ENCODE measurements at regions not wholly inside any gene's neighbourhood (a gene's known extent, or its start where the extent isn't known, plus 50 kb on each side); places are given as distances from the start of the nearest gene placed in this dataset.
"Not testable (repeated sequence)": the region's sequence is repeated elsewhere in the genome, so short reads cannot be mapped to it uniquely, and the experiment has no call there.

GRCh38 chr3:5762506-5762905 lies 575.0 kb downstream of the EDEM1 start:
- DNase-seq (ENCODE audit: low read depth): no peak
- no peak overlapping the region for H3K4me3 ChIP-seq (ENCODE audit: low read depth, low read length)
- H3K27me3 ChIP-seq (ENCODE audit: control insufficient read depth, insufficient read depth, low read length): no peaks in the 10 kb centered on the region
- no peaks in the 10 kb centered on the region for H3K36me3 ChIP-seq (ENCODE audit: control insufficient read depth, insufficient read depth, low read length)
- no peak for TF ChIP-seq CTCF (IDR thresholded peaks at IDR 0.05; ENCODE audit: insufficient read depth, low read length, poor library complexity, severe bottlenecking)

- TF ChIP-seq CTCF (IDR thresholded peaks at IDR 0.05; ENCODE audit: insufficient read depth, low read length, poor library complexity, severe bottlenecking): no peak
- no peaks in the 10 kb centered on the region for H3K36me3 ChIP-seq (ENCODE audit: control insufficient read depth, insufficient read depth, low read length)
- H3K4me3 ChIP-seq (ENCODE audit: low read depth, low read length): no peak overlapping the region
- no peaks in the 10 kb centered on the region for H3K27me3 ChIP-seq (ENCODE audit: control insufficient read depth, insufficient read depth, low read length)
- no peak for DNase-seq (ENCODE audit: low read depth)
These were observed 579.3 kb downstream of the EDEM1 start for GRCh38 chr3:5766848-5767247.

- no peaks in the 10 kb centered on the region for H3K27me3 ChIP-seq (ENCODE audit: control insufficient read depth, insufficient read depth, low read length)
- H3K4me3 ChIP-seq (ENCODE audit: low read depth, low read length): no peak overlapping the region
- H3K36me3 ChIP-seq (ENCODE audit: control insufficient read depth, insufficient read depth, low read length): no peaks in the 10 kb centered on the region
- DNase-seq (ENCODE audit: low read depth): no peak
- no peak for TF ChIP-seq CTCF (IDR thresholded peaks at IDR 0.05; ENCODE audit: insufficient read depth, low read length, poor library complexity, severe bottlenecking)
These were observed 579.8 kb downstream of the EDEM1 start for GRCh38 chr3:5767304-5767703.

GRCh38 chr3:5768281-5768945 lies 580.9 kb downstream of the EDEM1 start:
- no peak for DNase-seq (ENCODE audit: low read depth)
- H3K36me3 ChIP-seq (ENCODE audit: control insufficient read depth, insufficient read depth, low read length): no peaks in the 10 kb centered on the region
- H3K27me3 ChIP-seq (ENCODE audit: control insufficient read depth, insufficient read depth, low read length): no peaks in the 10 kb centered on the region
- no peak overlapping the region for H3K4me3 ChIP-seq (ENCODE audit: low read depth, low read length)
- TF ChIP-seq CTCF (IDR thresholded peaks at IDR 0.05; ENCODE audit: insufficient read depth, low read length, poor library complexity, severe bottlenecking): no peak

- H3K36me3 ChIP-seq (ENCODE audit: control insufficient read depth, insufficient read depth, low read length): no peaks in the 10 kb centered on the region
- H3K27me3 ChIP-seq (ENCODE audit: control insufficient read depth, insufficient read depth, low read length): no peaks in the 10 kb centered on the region
- no peak overlapping the region for H3K4me3 ChIP-seq (ENCODE audit: low read depth, low read length)
- DNase-seq (ENCODE audit: low read depth): no peak
- no peak for TF ChIP-seq CTCF (IDR thresholded peaks at IDR 0.05; ENCODE audit: insufficient read depth, low read length, poor library complexity, severe bottlenecking)
These were observed 582.3 kb downstream of the EDEM1 start for GRCh38 chr3:5769825-5770224.

GRCh38 chr3:5774337-5774736 lies 586.8 kb downstream of the EDEM1 start:
- no peaks in the 10 kb centered on the region for H3K27me3 ChIP-seq (ENCODE audit: control insufficient read depth, insufficient read depth, low read length)
- H3K36me3 ChIP-seq (ENCODE audit: control insufficient read depth, insufficient read depth, low read length): no peaks in the 10 kb centered on the region
- no peak for DNase-seq (ENCODE audit: low read depth)
- TF ChIP-seq CTCF (IDR thresholded peaks at IDR 0.05; ENCODE audit: insufficient read depth, low read length, poor library complexity, severe bottlenecking): no peak
- H3K4me3 ChIP-seq (ENCODE audit: low read depth, low read length): no peak overlapping the region

- not testable (repeated sequence) for H3K4me3 ChIP-seq (ENCODE audit: low read depth, low read length); H3K27me3 ChIP-seq (ENCODE audit: control insufficient read depth, insufficient read depth, low read length); DNase-seq (ENCODE audit: low read depth); H3K36me3 ChIP-seq (ENCODE audit: control insufficient read depth, insufficient read depth, low read length)
These were observed 587.6 kb downstream of the EDEM1 start for GRCh38 chr3:5775100-5775499.
